HG03159 (cell line): ENCODE measurements at regions not wholly inside any gene's neighbourhood (a gene's known extent, or its start where the extent isn't known, plus 50 kb on each side); places are given as distances from the start of the nearest gene placed in this dataset.
"Not testable (repeated sequence)": the region's sequence is repeated elsewhere in the genome, so short reads cannot be mapped to it uniquely, and the experiment has no call there.

ENCODE experiments used
- ATAC-seq: cut with Tn5 transposase; IDR thresholded peaks from one replicate; pipeline ENCODE4 v1.9.1; 2021; ENCODE audit warnings: mild to moderate bottlenecking, moderate library complexity; ENCODE audit not compliant: unreplicated experiment

DNA sequence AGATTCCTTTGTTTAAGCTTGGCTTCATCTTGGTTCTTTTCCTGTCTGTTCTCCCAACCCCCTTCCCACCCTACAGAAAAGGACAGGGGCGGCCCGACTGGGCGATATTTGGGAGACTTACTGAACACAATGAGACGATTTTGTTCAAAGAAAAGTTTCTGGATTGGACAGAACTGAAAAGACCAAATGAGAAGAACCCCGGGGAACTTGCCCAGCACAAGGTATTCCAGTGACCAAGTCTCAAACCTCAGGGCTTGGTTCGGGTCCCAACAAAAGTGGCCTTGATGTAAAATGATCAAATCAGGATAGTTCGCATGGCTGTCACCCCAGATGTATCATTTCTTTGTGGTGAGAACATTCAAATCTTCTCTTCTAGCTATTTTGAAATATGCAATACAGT lies 73.9 kb upstream of the LYZL2 start:
- ATAC-seq = not testable (repeated sequence)

DNA sequence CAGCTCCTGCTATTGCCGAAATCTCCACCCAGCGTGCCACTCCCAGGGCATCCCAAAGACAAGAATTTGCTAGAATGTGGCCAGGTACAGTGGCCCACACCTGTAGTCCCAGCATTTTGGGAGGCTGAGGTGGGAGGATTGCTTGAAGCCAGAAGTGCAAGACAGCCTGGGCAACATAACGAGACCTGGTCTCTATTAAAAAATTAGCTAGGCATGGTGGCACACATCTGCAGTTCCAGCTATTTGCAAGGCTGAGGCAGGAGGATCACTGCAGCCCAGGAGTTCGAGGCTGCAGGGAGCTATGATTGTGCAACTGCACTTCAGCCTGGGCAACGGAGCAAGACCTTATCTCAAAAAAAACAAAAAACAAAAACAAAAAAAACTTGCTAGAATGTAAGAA lies 73.3 kb upstream of the LYZL2 start:
- no peak for ATAC-seq

DNA sequence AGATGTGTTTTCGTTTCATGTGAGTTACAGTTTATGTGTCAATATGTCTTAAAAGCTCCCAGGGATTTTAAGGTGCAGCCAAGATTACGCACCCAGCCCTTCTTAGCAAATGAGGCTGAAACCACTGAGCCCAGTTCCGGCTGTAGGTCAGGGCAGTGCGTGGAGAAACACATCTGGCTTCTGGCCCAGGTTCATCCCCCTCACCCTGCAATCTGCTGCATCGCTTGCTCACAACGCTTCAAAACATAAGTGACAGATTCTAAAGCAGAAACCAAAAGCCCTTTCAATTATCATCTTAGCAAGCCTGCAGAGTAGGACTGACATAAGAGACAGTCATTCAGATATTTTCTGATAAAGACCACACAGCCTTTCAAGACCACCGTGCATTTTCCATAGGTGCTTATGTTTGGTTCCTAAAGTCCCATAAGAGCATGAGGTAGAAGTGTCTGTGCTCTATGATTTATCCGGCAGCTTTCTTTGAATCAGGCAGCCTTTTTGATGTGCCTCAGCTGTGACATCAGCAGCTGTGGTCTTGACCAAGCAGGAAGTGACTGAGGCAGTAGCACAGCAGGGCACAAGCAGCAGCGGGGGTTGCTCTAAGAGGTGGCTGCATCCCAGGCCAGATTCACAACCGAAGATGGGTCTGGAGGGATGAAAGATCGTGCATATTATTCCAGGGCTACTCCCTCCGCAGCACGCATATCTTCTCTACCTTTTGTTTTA lies 72.1 kb upstream of the LYZL2 start:
- peak; percentile 55 for ATAC-seq

DNA sequence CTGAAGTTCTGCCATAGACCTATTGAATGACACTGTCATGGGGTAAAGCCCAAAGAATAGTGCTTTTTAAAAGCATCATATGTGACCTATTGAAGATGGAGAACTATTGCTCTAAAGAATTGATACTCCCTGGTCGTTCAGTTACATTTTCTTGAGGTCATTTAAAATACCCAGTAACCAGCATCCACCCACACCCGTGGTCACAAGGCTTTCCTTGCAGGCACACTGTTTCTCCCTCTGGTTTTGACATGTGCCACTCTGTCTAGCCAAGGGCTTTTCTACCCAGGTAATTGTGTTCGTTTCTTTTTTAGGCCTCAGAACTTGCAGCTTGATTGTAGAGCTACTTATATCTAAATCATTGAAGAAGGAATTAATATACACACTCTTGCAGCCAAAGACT lies 68.3 kb upstream of the LYZL2 start:
- ATAC-seq = no peak

DNA sequence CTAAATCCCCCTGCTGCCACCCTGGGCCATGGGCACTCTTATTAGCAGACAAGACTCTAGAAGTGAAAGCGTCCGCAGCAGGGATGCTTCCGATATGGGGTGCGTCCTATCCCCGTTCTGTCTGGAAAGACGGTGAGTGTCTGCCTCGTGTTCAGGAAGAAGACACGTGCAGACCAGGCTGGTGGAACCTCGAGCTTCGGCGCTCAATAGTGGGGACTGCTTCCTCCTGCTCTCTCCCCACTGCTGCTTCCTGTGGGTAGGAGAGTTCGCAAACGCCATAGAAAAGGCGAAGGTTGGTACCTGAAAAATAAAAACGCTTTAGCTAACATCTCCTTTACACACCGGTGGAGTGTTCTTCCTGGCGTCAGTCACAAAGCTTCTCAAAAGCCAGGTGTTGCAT lies 67.7 kb upstream of the LYZL2 start:
- not testable (repeated sequence) for ATAC-seq

DNA sequence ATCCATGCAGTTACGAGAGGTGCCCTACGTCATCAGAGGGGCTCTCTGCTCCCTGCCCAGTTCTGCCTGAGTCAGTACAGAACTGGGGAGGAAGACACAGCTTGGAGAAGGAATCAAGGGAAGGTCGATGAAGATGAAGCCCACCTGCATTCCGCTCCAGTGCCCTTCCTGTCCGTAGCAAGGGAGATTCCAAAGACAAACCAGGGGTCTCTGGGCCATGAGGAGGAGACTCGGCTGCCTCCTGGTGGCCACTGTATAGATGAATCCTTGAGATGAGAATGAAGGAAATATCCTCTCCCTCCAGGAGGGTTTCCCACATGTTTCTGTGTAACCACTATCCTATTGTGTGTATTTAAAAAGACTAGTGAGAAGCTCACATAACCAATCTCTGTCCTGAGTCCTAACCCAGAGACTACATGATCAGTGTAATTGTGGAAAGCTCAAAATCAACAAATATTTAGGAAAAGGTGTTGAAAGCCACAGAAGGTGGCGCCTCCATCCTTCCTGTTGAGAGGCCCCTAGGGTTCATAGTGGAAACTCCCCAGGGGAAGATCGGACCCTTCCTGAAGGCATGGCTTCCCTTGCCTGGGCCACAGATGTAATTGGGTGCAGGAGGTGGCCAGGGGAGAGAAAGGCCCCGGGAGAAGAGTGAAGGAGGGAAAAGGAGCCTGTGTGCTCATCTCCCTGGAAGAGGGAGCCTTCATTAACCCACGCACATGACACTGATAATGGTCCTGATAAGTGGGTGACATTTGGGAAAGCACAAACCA lies 67.0 kb upstream of the LYZL2 start:
- not testable (repeated sequence) for ATAC-seq

DNA sequence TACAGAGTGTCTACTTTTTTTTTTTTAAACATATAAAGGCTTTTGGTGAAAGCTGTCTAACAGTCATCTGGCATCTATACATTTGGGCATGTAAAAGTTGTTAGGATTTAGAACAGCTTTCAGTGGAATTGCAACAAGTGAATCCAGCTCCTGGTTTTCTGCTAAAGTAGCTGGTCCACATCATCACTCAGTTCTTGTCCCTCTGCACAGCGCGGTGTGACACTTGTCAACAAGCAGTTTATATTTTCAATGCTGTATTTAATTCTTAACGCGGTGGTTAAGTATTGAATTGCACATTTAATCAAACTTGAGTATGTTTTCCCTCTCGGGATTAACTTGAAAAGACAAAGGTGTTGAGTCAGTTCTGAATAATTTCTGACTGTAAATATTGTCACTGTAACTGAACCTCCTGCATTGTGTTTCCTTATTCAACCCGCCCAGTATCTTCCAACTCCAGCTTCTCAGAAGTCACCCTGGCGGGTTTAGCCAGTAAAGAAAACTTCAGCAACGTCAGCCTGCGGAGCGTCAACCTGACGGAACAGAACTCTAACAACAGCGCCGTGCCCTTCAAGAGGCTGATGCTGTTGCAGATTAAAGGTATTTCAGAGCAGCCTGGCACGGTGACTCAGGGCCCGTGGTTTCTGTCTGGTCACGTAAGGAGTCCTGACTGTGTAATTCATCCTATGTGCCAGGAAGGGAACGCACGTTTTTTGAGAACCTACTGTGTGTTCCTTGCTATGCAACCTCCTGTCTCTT lies 66.1 kb upstream of the LYZL2 start:
- not testable (repeated sequence) for ATAC-seq

DNA sequence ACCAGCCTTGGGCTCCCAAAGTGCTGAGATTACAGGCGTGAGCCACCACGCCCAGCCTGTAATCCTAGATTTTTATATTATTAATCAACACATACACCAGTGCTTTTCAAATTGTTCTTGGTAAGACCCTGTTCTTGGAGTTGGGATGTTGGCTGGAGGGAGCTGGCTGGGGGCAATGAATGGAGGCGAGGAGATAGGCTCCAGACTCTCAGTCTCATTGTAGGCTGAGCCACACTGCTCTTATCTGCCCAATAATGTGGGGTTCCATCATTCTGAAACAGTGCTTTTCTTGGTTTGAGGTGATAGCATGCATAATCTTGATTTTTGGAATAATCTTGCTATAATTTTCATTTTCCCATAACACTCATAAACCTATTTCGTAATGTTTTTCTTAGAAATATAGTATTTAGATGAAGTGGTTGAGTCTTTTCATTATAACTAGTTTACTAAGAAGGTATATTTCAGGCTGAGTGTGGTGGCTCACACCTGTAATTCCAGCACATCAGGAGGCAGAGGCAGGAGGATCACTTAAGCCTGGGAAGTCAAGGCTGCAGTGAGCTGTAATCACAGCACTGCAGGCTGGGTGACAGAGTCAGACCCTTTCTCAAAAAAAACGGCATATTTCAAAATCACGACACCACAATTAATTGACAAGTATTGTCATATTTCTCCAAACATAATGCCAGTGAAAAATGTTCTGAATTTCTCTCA lies 65.1 kb upstream of the LYZL2 start:
- no peak for ATAC-seq

DNA sequence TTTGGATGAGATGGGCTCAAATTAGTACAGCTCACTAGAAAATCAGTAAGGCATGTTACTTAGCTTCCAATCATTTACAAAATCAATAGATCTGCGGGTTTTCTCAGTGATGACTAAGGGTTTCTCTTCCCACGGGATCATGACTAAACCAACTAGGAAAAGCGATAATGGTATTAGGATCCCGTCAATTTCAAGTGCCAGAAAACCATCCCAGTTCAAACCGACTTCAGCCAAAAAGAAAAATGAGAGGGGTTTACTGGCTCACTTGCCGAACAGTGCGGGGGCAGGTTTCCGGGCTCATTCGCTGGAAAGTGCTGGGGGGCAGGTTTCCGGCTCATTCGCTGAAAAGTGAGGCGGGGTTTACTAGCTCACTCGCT lies 62.1 kb upstream of the LYZL2 start:
- ATAC-seq = no peak

DNA sequence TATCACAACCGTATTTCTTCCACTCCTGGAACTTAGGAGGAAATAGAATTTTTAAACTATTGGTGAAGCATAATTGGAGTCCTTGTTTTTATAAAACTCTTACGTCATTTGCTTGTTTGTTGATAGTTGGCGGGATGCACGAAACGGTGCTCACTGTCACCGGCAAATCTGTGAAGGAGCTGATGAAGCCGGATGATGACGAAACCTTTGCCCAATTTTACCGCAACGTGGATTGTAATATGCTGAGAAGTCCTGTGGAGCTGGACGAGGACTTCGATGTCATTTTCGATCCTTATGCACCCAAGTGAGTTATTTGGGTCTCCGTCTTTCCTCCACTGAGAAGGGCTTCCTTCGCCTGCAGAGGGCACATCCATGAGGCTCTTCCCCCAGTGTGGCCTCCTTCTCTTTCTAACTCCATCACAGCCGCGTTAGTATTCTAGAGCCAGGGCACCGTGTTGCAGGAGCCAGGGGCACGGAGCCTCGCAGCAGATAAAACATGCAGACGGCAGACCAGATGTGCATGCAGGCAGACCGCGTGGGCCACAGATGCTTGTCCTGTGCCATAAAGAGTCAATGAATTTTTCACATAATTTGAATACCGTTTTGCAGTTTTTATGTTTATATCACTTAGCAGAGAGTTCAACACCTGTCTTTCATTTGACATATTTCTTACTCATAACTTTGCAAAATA lies 61.5 kb upstream of the LYZL2 start:
- not testable (repeated sequence) for ATAC-seq

DNA sequence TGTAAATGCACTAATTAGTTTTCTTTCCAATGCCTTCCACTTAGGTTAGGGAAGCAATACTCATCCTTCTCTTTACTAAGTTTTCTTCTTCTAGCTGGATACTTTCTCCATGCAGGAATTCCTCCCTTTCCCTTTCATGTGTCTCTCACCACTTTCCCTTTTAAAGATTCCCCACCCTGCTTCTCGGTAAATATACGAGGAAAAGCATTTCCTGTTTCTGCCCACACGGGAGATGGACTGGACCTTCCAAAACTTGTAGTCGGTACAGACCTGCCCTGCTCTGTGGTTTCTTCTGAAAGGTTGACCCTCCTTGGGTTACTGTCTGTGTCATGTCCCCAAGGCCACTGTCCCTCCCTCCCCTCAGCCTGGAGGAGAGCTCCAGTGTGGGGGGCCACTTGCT lies 58.9 kb upstream of the LYZL2 start:
- ATAC-seq = no peak

DNA sequence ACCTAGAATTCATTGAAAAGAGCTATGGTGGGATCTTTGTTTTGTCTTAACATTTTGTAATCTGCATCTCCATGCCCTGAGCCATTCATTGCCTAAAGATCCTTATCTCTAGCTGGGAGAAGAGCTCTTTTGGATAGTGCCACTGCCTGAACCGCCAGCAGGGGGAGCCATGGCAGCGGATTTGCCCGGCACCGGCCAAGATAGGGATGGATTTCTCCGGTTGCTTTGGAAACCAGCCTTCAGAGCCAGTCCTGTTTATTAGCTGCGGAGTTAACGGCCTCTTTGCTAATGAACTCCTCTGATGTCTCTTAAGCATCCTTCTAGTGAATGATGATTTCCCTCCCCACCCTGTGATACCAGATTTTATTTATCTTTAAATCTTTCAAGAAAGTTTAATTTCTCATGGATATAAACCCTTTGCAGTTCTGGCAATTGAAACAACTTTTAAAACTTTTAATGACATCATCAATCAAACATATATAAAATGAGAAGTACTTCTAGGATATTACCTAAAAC lies 58.2 kb upstream of the LYZL2 start:
- peak; percentile 65 for ATAC-seq

DNA sequence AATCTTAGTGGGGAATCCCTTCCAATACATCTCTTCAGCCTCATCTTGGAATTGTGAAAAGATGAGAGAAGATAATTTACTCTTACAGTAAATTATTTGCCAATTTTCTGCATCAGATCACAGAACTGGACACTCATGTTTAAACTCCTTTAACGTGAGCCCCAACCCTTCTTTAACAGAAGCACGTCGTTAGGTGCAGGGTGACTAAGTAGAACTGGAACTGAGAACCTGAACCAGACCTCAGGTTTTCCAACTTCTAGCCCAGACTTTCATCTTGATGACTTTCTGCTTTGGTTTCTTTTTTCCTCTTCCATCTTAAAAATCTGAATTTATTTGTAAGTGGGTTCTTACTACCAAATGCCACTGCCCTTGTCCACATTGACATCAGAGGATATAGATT lies 57.2 kb upstream of the LYZL2 start:
- ATAC-seq = no peak

DNA sequence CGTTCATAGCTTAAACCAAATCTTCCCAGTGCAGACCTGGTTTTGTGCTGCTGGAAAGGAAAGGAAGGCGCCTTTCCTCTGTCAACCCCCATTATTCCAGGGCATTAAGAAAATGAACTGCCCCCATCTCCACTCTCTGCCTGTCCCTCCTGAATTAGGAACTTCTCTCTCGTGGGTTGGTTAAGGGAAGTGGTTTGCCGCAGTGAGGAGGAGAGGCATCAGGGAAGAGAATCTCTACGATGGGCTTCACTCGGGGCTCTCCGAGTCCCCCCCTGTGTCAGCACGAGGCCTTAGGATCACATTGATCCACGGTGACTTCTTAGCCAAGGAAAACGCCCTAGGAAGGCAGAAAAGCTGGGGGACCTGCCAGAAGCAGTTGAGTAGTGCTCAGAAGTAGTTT lies 53.9 kb upstream of the LYZL2 start:
- ATAC-seq = no peak

DNA sequence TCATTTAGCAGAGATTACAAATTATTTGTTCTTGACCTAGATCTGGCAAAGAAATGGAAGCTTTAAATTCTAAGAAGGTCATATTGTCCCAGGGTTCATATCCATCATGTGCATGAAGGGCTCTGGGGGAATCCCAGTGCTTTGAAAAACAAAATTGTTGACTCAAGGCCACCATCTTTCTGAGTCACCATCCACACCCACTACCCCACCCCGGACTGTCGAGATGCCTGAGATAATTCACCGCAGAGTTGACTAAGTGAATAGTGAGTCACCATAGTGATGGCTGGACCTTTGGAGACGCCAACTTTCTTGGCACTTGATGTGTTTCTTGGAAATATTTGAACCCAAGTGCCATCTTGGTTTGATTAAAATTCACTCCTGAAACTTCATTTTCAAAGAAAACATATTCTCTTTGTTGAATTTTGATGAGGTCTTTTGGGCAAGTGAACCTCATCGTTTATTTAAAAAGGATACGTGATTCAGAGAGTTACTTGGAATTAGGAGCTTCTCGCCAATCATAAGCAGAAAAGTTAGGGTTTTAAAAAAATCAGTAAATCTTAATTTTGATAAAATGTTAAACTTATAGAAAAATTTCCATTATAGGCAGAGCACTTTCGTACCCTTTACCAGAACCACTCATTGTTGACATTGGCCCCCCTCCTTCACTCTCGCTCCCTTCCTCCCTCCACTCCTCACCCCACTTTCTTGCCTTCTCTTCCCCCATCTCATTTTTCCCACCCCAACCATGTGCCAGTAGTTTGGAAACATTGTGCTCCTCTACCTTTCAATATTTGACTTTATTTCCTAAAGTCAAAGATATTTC lies 53.0 kb upstream of the LYZL2 start:
- ATAC-seq = not testable (repeated sequence)

DNA sequence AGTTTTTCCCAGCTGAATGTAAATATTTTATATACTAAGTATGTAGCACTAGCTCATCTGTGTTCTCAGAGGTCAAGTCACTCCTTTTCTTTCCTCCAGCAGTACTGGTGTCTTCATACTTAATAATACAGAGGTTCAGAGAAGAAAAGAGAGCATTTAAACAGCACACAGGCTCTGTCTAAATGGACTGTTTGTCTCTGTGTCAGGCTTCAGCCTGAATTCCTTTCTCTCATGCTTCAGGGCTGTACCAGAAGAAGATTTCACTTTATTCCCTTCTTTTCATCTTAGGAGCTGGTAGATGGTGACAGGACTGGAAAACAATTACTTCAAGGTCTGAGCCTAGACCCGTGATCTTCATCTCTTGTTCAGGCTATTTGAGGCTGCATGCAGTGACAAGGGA lies 51.4 kb upstream of the LYZL2 start:
- ATAC-seq = no peak
